ENCODE measurements at regions not wholly inside any gene's neighbourhood (a gene's known extent, or its start where the extent isn't known, plus 50 kb on each side); places are given as distances from the start of the nearest gene placed in this dataset.

DNA sequence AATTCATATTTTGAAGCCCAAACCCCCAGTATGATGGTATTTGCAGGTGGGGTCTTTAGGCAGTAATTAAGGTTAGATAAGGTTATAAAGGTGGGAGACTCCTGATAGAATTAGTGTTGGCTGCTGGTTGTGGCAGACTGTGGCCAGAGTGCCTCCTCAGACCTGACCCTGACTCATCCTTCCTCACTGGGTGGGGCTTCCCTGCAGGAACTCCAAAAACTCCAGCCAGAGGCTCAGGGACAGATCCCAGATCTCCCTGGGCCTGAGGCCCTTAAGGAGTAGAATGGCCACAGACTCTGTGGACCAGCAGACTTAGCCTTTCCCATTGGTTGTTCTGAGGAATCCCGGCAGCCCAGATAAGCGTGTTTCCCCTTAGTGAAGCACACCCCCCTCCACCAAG, 463.0 kb upstream of the CPEB2 start:
- Histone ChIP-seq H3K36me3 (replicated peaks in 1 of 2; ENCODE audit: control insufficient read depth in 1 of 2, insufficient read depth in 2 of 2, low read length in 1 of 2) (no peaks in the 10 kb centered on the region), H4K20me1 (ENCODE audit: insufficient read depth) (no peaks in the 10 kb centered on the region), H3K9me3 (no peaks in the 10 kb centered on the region), H3K4me3 (ENCODE audit: low read depth in 2 of 2, low read length in 1 of 2) (no peak overlapping the region), H3K9me2 (no peaks in the 10 kb centered on the region), H3K27me3 (ENCODE audit: insufficient read depth) (no peaks in the 10 kb centered on the region), H3K79me2 (ENCODE audit: insufficient read depth) (no peaks in the 10 kb centered on the region), H3F3A (replicated peaks; ENCODE audit: insufficient read depth) (no peaks in the 10 kb centered on the region), H3K27ac (ENCODE audit: low read depth in 2 of 2, low read length in 1 of 2) (no peak overlapping the region), H3K9ac (no peak overlapping the region), H2AFZ (ENCODE audit: low read depth) (no peak overlapping the region), H3K4me1 (ENCODE audit: control insufficient read depth in 1 of 2, insufficient read depth in 2 of 2, low read depth in 1 of 2, low read length in 1 of 2) (no peaks in the 10 kb centered on the region), H3K4me2 (no peak overlapping the region)
- ChIA-PET POLR2A (no interaction called here), CTCF (no interaction called here)
- no peak for DNase-seq
- no peak for TF ChIP-seq SIN3A (IDR thresholded peaks at IDR 0.05; ENCODE audit: borderline replicate concordance, low read depth, low read length)
- TF ChIP-seq GABPA (IDR thresholded peaks at IDR 0.05; ENCODE audit: low read depth): no peak
- TF ChIP-seq, protein P1, sequence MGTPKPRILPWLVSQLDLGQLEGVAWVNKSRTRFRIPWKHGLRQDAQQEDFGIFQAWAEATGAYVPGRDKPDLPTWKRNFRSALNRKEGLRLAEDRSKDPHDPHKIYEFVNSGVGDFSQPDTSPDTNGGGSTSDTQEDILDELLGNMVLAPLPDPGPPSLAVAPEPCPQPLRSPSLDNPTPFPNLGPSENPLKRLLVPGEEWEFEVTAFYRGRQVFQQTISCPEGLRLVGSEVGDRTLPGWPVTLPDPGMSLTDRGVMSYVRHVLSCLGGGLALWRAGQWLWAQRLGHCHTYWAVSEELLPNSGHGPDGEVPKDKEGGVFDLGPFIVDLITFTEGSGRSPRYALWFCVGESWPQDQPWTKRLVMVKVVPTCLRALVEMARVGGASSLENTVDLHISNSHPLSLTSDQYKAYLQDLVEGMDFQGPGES (IDR thresholded peaks at IDR 0.05; ENCODE audit: low read depth, low read length): no peak
- TF ChIP-seq RFX5 (IDR thresholded peaks at IDR 0.05; ENCODE audit: low read length): no peak
- TF ChIP-seq RXRA (IDR thresholded peaks at IDR 0.05; ENCODE audit: borderline replicate concordance, low read depth): no peak
- TF ChIP-seq SMC3 (IDR thresholded peaks at IDR 0.05; ENCODE audit: low read depth, low read length): no peak
- no peak for TF ChIP-seq POLR2AphosphoS5 (IDR thresholded peaks at IDR 0.05; ENCODE audit: low read depth, low read length)
- no peak for TF ChIP-seq TAF1 (IDR thresholded peaks at IDR 0.05; ENCODE audit: borderline replicate concordance, low read depth, low read length)
- 79% methylated on average over 2 of the region's 2 CpGs for WGBS (ENCODE audit: low lambda C conversion rate)

DNA sequence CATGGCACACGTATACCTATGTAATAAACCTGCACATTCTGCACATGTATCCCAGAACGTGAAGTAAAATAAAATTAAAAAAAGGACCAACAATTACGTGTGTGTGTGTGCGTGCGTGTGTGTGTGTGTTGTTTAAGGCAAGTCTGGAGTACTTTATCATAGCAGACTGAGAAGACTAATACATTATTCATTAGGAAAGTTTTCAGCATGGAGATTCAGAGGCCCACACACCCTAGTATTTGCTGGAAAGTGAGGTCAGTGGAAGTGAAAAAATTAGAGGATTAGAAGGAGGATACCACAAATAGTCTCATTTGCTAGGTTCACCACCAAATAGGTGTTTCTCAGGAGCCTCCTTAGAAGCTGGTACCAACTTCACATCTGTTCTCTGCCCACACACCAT, 457.1 kb upstream of the CPEB2 start:
- no peak overlapping the region for H3K9ac ChIP-seq
- H3K36me3 ChIP-seq (replicated peaks in 1 of 2; ENCODE audit: control insufficient read depth in 1 of 2, insufficient read depth in 2 of 2, low read length in 1 of 2): no peaks in the 10 kb centered on the region
- no peak for DNase-seq
- 49% methylated on average over 5 of the region's 5 CpGs for WGBS (ENCODE audit: low lambda C conversion rate)
- H3F3A ChIP-seq (replicated peaks; ENCODE audit: insufficient read depth): no peaks in the 10 kb centered on the region
- TF ChIP-seq GATA2 (CRISPR knock-in tag; IDR thresholded peaks at IDR 0.05) (no peak), RAD21 (IDR thresholded peaks at IDR 0.05; ENCODE audit: low read length) (no peak)
- no peaks in the 10 kb centered on the region for H3K9me2 ChIP-seq
- no peaks in the 10 kb centered on the region for H3K27me3 ChIP-seq (ENCODE audit: insufficient read depth)
- no peak overlapping the region for H3K4me2 ChIP-seq
- no peaks in the 10 kb centered on the region for H4K20me1 ChIP-seq (ENCODE audit: insufficient read depth)
- H3K27ac ChIP-seq (ENCODE audit: low read depth in 2 of 2, low read length in 1 of 2): no peak overlapping the region
- no peak overlapping the region for H3K4me3 ChIP-seq (ENCODE audit: low read depth in 2 of 2, low read length in 1 of 2)
- POLR2A ChIA-PET: no interaction called here
- CTCF ChIA-PET: no interaction called here
- no peak overlapping the region for H2AFZ ChIP-seq (ENCODE audit: low read depth)
- H3K79me2 ChIP-seq (ENCODE audit: insufficient read depth): no peaks in the 10 kb centered on the region
- no peaks in the 10 kb centered on the region for H3K4me1 ChIP-seq (ENCODE audit: control insufficient read depth in 1 of 2, insufficient read depth in 2 of 2, low read depth in 1 of 2, low read length in 1 of 2)
- H3K9me3 ChIP-seq: no peaks in the 10 kb centered on the region

DNA sequence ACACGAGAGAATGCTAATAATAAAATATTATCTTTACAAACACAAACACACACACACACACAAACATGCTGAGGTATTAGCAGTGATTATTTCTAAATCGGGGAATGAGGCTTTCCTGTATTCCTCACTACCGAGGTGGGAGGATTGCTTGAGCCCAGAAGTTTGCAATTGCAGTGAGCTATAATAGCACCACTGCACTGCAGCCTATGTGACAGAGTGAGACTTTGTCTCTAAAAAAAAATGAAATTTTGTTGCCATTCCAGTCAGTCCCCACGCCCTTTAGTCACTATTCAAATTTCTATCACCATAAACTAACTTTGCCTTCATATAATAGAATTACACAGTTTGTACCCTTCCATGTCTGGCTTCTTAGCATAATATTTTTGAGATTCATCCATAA, 456.5 kb upstream of the CPEB2 start:
- Histone ChIP-seq H3K4me1 (ENCODE audit: control insufficient read depth in 1 of 2, insufficient read depth in 2 of 2, low read depth in 1 of 2, low read length in 1 of 2) (no peaks in the 10 kb centered on the region), H2AFZ (ENCODE audit: low read depth) (no peak overlapping the region), H4K20me1 (ENCODE audit: insufficient read depth) (no peaks in the 10 kb centered on the region), H3K4me3 (ENCODE audit: low read depth in 2 of 2, low read length in 1 of 2) (no peak overlapping the region), H3K36me3 (replicated peaks in 1 of 2; ENCODE audit: control insufficient read depth in 1 of 2, insufficient read depth in 2 of 2, low read length in 1 of 2) (no peaks in the 10 kb centered on the region), H3K9me3 (no peaks in the 10 kb centered on the region), H3F3A (replicated peaks; ENCODE audit: insufficient read depth) (no peaks in the 10 kb centered on the region), H3K4me2 (no peak overlapping the region), H3K79me2 (ENCODE audit: insufficient read depth) (no peaks in the 10 kb centered on the region), H3K27me3 (ENCODE audit: insufficient read depth) (no peaks in the 10 kb centered on the region), H3K27ac (ENCODE audit: low read depth in 2 of 2, low read length in 1 of 2) (no peak overlapping the region), H3K9ac (no peak overlapping the region), H3K9me2 (no peaks in the 10 kb centered on the region)
- no peak for DNase-seq
- 26% methylated on average over 4 of the region's 4 CpGs for WGBS (ENCODE audit: low lambda C conversion rate)
- POLR2A ChIA-PET: no interaction called here
- CTCF ChIA-PET: no interaction called here
- TF ChIP-seq MXI1 (IDR thresholded peaks at IDR 0.05; ENCODE audit: low read depth, low read length) (no peak), RXRA (IDR thresholded peaks at IDR 0.05; ENCODE audit: borderline replicate concordance, low read depth) (no peak), CHD2 (IDR thresholded peaks at IDR 0.05; ENCODE audit: low read length, partially characterized antibody) (no peak), SMC3 (IDR thresholded peaks at IDR 0.05; ENCODE audit: low read depth, low read length) (no peak), NRF1 (IDR thresholded peaks at IDR 0.05; ENCODE audit: low read depth, low read length) (no peak), JUND (IDR thresholded peaks at IDR 0.05) (no peak), EP300 (IDR thresholded peaks at IDR 0.05; ENCODE audit: borderline replicate concordance in 1 of 2, low read depth in 1 of 2, low read length in 1 of 2) (no peak), TEAD4 (IDR thresholded peaks at IDR 0.05; ENCODE audit: borderline replicate concordance, insufficient read depth) (no peak), SIN3A (IDR thresholded peaks at IDR 0.05; ENCODE audit: borderline replicate concordance, low read depth, low read length) (no peak), RAD21 (IDR thresholded peaks at IDR 0.05; ENCODE audit: low read length) (no peak), TCF12 (IDR thresholded peaks at IDR 0.05) (no peak)
- TF ChIP-seq, protein P2, sequence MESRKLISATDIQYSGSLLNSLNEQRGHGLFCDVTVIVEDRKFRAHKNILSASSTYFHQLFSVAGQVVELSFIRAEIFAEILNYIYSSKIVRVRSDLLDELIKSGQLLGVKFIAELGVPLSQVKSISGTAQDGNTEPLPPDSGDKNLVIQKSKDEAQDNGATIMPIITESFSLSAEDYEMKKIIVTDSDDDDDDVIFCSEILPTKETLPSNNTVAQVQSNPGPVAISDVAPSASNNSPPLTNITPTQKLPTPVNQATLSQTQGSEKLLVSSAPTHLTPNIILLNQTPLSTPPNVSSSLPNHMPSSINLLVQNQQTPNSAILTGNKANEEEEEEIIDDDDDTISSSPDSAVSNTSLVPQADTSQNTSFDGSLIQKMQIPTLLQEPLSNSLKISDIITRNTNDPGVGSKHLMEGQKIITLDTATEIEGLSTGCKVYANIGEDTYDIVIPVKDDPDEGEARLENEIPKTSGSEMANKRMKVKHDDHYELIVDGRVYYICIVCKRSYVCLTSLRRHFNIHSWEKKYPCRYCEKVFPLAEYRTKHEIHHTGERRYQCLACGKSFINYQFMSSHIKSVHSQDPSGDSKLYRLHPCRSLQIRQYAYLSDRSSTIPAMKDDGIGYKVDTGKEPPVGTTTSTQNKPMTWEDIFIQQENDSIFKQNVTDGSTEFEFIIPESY (IDR thresholded peaks at IDR 0.05; ENCODE audit: borderline replicate concordance, low read depth): no peak
- TF ChIP-seq, protein P3, sequence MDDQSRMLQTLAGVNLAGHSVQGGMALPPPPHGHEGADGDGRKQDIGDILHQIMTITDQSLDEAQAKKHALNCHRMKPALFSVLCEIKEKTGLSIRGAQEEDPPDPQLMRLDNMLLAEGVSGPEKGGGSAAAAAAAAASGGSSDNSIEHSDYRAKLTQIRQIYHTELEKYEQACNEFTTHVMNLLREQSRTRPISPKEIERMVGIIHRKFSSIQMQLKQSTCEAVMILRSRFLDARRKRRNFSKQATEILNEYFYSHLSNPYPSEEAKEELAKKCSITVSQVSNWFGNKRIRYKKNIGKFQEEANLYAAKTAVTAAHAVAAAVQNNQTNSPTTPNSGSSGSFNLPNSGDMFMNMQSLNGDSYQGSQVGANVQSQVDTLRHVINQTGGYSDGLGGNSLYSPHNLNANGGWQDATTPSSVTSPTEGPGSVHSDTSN (IDR thresholded peaks at IDR 0.05): no peak
- TF ChIP-seq, protein P4, sequence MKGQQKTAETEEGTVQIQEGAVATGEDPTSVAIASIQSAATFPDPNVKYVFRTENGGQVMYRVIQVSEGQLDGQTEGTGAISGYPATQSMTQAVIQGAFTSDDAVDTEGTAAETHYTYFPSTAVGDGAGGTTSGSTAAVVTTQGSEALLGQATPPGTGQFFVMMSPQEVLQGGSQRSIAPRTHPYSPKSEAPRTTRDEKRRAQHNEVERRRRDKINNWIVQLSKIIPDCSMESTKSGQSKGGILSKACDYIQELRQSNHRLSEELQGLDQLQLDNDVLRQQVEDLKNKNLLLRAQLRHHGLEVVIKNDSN (IDR thresholded peaks at IDR 0.05; ENCODE audit: borderline replicate concordance, low read depth): no peak

Data from SK-N-SH (cell line).